Stomach smooth muscle (tissue), 2 donors: ENCODE measurements at regions not wholly inside any gene's neighbourhood (a gene's known extent, or its start where the extent isn't known, plus 50 kb on each side); places are given as distances from the start of the nearest gene placed in this dataset.

Source experiments
- H3K27ac ChIP-seq: one replicate; pipeline ENCODE4 v1.7.0; 2013; ENCODE audit warnings: mild to moderate bottlenecking, low read length, inconsistent platforms
- H3K27me3 ChIP-seq, 2 donors: one replicate each; pipeline ENCODE4 v1.7.0; 2013; ENCODE audit warnings: low read length in 2 of 2; ENCODE audit not compliant: insufficient read depth in 2 of 2, control insufficient read depth in 1 of 2
- H3K36me3 ChIP-seq, 2 donors: one replicate each; pipeline ENCODE4 v1.7.0; 2013; ENCODE audit warnings: low read length in 2 of 2; ENCODE audit not compliant: control insufficient read depth in 2 of 2, insufficient read depth in 2 of 2
- H3K4me1 ChIP-seq: one replicate; pipeline ENCODE4 v1.7.0; 2013; ENCODE audit warnings: low read length; ENCODE audit not compliant: control insufficient read depth, insufficient read depth
- H3K4me3 ChIP-seq, 2 donors: one replicate each; pipeline ENCODE4 v1.7.0; 2013; ENCODE audit warnings: low read length in 2 of 2
- H3K9ac ChIP-seq, 2 donors: one replicate each; pipeline ENCODE4 v1.7.0; 2013; ENCODE audit warnings: low read length in 2 of 2, mild to moderate bottlenecking in 1 of 2
- H3K9me3 ChIP-seq, 2 donors: one replicate each; pipeline ENCODE4 v1.7.0; 2013; ENCODE audit warnings: low read length in 2 of 2; ENCODE audit not compliant: control insufficient read depth in 2 of 2
- donor health status: healthy.
- donor health status: Pancreatic carcinoma.

DNA sequence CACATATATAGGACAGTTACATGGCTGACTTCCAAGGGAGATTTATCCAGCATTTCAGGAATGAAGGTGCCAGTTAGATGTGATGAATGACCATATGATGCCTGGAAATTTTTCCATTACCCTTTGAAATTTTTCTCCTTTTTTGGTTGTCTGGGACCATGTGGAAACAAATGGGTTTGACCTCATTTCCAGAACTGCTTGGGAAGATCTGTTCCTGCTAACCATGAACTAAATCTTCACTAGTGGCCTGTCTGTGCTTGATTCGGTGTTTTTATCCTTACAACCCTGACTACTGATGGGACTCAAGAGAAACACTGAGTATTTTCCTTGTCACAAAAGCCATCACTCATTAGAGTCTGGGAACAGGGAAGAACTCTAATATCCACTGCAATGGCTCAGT lies 409.4 kb downstream of the PDCD6IP start:
- Histone ChIP-seq H3K4me3 (peak overlapping the region in 1 of 2 donors; percentile 3), H3K27me3 (no peaks in the 10 kb centered on the region), H3K36me3 (no peaks in the 10 kb centered on the region), H3K4me1 (peaks cover 16% of the 10 kb centered on the region), H3K9me3 (no peaks in the 10 kb centered on the region), H3K27ac (peak overlapping the region; percentile 63), H3K9ac (no peak overlapping the region)

DNA sequence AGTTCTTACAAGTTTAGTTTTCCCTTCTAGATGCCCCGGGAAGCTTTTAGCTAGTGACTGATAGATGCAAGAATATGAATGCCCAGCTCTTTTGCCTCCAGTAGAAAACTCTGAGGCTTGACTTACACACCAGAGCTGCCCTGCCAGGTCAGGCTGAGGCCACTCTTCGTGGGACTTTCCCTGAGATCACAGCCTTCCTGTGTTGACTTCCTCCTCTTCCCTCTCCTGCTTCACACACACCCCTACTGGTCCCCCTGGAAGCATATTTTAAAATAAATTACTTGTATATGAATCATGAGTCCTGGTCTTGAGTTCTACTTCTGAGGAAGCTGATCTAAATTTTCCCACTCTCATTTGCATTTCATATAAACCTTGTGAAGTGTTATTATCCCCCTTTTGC lies 413.7 kb downstream of the PDCD6IP start:
- no peaks in the 10 kb centered on the region for H3K36me3 ChIP-seq
- H3K27ac ChIP-seq, result no peak overlapping the region
- peaks cover 16% of the 10 kb centered on the region for H3K4me1 ChIP-seq
- no peak overlapping the region for H3K4me3 ChIP-seq
- H3K27me3 ChIP-seq, result no peaks in the 10 kb centered on the region
- no peaks in the 10 kb centered on the region for H3K9me3 ChIP-seq
- no peak overlapping the region for H3K9ac ChIP-seq

DNA sequence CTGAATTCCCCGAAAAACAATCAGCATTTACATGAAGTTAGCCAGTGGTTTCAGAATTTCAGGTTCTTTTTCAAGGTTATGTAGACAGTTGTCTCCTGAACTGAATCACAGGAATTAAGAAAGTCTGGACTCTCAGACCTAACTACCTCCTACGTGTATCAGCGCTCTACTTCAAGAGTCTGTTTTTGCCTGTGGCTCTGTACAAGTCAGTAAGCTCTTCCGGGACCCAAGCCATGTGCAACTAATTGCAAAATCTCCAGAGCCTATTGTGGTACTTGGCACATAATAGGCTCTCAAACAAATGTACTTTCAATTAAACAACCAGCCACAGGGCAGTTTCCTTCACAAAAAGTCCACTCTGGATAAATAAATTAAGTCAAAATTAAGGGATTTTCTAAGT lies 414.2 kb downstream of the PDCD6IP start:
- H3K9me3 ChIP-seq, result no peaks in the 10 kb centered on the region
- H3K4me3 ChIP-seq, result no peak overlapping the region
- no peaks in the 10 kb centered on the region for H3K27me3 ChIP-seq
- H3K4me1 ChIP-seq, result peaks cover 16% of the 10 kb centered on the region
- no peaks in the 10 kb centered on the region for H3K36me3 ChIP-seq
- no peak overlapping the region for H3K9ac ChIP-seq
- H3K27ac ChIP-seq, result no peak overlapping the region

DNA sequence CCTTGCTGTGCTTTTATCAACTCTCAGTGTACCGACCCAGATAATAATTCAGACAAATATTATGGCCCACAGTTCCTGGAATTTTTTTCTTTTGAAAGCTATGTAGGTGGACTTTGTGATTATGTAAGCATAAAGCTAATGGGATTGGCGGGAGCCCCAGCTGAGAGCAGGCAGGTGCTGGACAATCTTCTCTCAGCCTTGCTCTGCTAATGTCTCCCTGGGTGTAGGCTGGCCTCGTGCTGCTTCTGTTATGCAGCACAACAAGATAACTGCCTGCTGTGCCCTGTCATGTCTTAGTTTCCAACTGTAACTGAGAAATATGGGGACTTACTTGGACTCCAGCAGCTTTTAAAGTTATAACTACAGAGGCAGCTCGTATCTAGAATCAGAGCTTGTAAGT lies 415.0 kb downstream of the PDCD6IP start:
- H3K27ac ChIP-seq, result no peak overlapping the region

DNA sequence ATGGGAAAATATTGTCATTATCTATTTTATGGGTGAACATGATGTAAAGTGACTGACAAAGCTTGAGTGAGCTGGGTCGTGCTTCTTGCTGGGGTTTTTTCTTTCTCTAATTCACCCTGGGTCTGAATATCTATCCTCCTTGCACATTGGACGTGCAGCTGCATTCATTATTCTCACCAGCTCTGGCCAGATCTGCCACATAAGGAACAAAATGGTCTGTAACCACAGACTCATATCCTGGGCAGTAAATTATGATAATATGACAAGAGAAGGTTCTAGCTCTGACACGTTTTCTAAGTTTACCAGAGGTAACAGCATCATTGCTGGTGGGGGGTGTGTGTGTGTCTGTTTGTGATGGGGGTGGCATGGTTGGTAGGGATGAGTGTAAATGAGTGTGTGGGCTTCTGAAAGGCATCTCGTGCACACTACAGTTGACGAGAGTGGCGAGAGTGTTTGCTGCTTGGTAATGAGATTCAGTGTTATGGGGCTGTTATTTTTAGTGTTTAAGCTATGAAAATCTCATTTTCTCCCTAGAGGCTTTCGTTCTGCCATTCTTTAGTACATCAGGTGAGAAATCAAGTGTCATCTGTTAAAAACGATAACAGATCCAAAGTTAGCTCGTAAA lies 418.4 kb downstream of the PDCD6IP start:
- Histone ChIP-seq H3K9me3 (no peaks in the 10 kb centered on the region), H3K4me3 (no peak overlapping the region), H3K4me1 (no peaks in the 10 kb centered on the region), H3K27ac (no peak overlapping the region), H3K36me3 (no peaks in the 10 kb centered on the region), H3K27me3 (no peaks in the 10 kb centered on the region), H3K9ac (no peak overlapping the region)

More for the DNA sequence above, 415.0 kb downstream of the PDCD6IP start:
- Histone ChIP-seq H3K36me3 (no peaks in the 10 kb centered on the region), H3K4me1 (peaks cover 8% of the 10 kb centered on the region), H3K4me3 (no peak overlapping the region), H3K9me3 (no peaks in the 10 kb centered on the region), H3K27me3 (no peaks in the 10 kb centered on the region), H3K9ac (no peak overlapping the region)

DNA sequence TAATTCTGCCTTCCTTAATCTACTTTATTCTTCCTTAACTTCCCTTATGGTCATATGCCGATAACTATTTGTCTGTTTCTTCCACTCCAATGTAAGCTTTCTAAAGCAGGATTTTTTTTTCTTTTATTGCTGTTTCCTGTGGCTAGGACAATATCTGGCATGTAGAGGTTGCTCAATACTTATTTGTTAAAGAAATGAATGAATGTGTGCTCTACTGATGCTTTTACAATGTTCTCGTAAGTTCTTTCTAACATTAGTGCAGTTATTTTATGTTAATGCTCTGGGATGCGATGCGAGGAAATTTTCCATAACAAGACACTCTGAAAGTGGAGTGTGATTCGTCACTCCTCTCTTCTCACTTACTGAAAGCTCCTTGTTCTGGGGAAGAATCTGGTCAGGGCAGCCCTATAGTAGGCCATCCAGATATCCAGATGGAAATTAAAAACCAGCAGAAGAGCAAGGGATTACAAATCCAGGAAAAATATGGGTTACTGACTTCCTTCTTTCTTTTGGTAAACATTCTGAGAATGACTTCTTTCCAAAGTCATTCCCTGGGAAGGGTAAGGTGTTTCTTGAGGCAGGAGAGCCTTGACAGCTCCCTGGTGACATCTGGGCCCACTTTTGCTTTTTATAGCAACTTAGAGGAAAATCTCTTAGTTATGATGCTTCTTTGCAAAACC lies 420.4 kb downstream of the PDCD6IP start:
- no peak overlapping the region for H3K27ac ChIP-seq
- no peaks in the 10 kb centered on the region for H3K27me3 ChIP-seq
- no peaks in the 10 kb centered on the region for H3K4me1 ChIP-seq
- no peaks in the 10 kb centered on the region for H3K9me3 ChIP-seq
- no peaks in the 10 kb centered on the region for H3K36me3 ChIP-seq
- no peak overlapping the region for H3K4me3 ChIP-seq
- H3K9ac ChIP-seq, result no peak overlapping the region

DNA sequence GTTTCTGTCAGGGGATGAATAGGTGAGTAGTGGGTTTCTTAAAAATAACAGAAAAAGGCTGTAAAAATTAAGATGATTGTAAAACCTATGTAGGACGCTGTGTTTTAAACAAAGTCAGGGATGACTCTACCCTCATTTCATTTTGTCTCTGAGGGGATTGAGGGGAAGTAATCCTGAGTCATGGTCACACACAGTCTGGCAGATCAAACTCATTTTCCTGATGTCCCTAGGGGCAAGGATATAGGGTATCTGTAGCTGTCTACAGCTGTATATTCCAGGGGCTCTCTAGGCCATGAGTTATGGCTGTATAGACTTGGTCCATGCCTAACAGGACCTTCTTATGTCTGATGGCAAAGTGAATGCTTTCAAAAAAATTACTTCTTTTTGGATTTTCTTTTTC lies 421.1 kb downstream of the PDCD6IP start:
- no peaks in the 10 kb centered on the region for H3K36me3 ChIP-seq
- H3K4me3 ChIP-seq, result no peak overlapping the region
- H3K27ac ChIP-seq, result no peak overlapping the region

DNA sequence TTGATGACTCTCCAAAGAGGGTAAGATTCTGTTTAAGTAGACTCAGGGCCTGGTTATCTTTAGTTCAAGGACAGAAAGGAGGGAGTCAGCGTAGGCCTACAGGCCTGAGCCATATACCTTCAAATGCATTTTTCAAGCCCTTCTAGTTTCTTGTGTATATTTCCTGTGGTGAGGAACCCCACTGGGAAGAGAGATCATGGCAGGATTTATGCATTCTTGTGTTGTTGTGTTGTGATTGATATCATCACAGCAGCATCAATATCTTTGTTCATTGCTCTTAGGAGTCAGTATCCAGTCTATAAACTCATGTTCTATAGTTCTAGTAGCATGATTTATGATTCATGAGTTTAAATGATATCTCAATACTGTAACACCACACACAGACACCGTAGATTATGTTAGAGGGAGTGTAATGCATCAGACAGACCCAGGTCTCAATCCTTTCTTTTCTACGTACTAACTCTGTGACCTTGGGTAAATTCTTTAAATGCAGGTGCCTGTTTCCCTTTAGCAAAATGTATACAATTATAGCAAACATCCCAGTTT lies 427.5 kb downstream of the PDCD6IP start:
- Histone ChIP-seq H3K36me3 (no peaks in the 10 kb centered on the region), H3K4me1 (no peaks in the 10 kb centered on the region), H3K9me3 (no peaks in the 10 kb centered on the region), H3K27ac (no peak overlapping the region), H3K27me3 (no peaks in the 10 kb centered on the region), H3K9ac (no peak overlapping the region), H3K4me3 (no peak overlapping the region)

More for the DNA sequence above, 421.1 kb downstream of the PDCD6IP start:
- no peak overlapping the region for H3K9ac ChIP-seq
- no peaks in the 10 kb centered on the region for H3K27me3 ChIP-seq
- no peaks in the 10 kb centered on the region for H3K9me3 ChIP-seq
- H3K4me1 ChIP-seq, result no peaks in the 10 kb centered on the region

DNA sequence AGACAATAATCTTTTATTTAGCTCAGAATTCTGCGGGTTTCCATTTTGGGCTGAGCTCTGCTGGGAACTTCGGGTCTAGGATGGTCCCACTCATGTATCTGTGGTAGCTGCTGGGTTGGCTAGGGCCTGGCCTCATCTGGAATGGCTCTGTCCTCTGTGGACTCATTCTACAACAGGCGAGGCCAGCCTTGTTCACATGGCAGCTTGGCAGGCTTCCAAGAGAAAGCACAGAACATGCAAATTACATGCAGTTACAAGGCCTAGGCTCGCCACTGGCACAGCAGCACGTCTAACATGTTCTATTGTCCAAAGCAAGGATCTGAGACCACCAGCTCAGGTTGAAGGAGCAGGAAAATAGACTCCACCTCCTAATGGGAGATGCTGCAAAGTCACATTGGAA lies 431.4 kb downstream of the PDCD6IP start:
- no peak overlapping the region for H3K9ac ChIP-seq
- no peak overlapping the region for H3K4me3 ChIP-seq
- H3K27ac ChIP-seq, result no peak overlapping the region
- H3K9me3 ChIP-seq, result no peaks in the 10 kb centered on the region
- no peaks in the 10 kb centered on the region for H3K36me3 ChIP-seq
- no peaks in the 10 kb centered on the region for H3K4me1 ChIP-seq
- H3K27me3 ChIP-seq, result no peaks in the 10 kb centered on the region

DNA sequence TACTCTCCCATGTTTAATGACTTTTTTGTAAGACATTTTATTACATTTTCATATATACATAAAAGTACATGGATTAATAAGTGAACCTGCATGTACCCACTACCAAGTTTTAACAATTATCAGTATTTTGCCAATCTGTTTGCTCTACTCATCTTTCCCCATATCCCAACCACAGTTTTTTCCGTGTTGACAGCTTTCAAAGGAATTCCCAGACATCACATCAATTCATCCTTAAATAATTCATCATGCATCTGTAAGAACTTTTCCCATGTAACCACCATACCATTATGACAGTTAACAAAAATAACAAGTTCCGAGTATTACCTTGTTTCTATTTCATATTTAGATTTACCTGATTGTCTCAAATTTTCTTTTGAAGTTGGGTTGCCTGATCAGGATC lies 436.7 kb downstream of the PDCD6IP start:
- Histone ChIP-seq H3K4me1 (no peaks in the 10 kb centered on the region), H3K27ac (no peak overlapping the region), H3K4me3 (no peak overlapping the region), H3K9me3 (no peaks in the 10 kb centered on the region), H3K9ac (no peak overlapping the region), H3K27me3 (no peaks in the 10 kb centered on the region), H3K36me3 (no peaks in the 10 kb centered on the region)

DNA sequence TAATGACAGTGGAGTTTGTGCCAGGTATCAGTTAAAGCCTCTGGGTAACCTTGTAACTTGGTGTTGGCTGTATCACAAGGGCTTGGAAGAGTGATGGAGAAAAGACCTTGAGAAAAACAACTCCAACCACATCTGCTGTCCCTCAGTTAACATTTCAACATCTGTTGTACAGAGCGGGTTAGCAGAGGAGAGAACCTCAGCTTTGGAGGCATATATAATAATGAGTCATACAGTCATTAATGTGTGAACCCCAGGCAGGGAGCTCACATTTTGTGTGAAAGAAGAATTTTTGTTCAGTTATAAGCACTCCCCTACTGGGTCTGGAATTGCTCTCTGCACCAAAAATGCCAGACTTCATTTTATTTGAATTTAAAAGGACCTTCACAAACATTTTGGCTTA lies 439.5 kb downstream of the PDCD6IP start:
- H3K27me3 ChIP-seq, result no peaks in the 10 kb centered on the region
- H3K4me1 ChIP-seq, result no peaks in the 10 kb centered on the region
- H3K27ac ChIP-seq, result no peak overlapping the region
- no peak overlapping the region for H3K9ac ChIP-seq
- no peak overlapping the region for H3K4me3 ChIP-seq
- no peaks in the 10 kb centered on the region for H3K9me3 ChIP-seq
- no peaks in the 10 kb centered on the region for H3K36me3 ChIP-seq
